ENCODE measurements at regions not wholly inside any gene's neighbourhood (a gene's known extent, or its start where the extent isn't known, plus 50 kb on each side); places are given as distances from the start of the nearest gene placed in this dataset.

GRCh38 chr21:38660333-38661196, 145.2 kb upstream of the ETS2 start:
- TF ChIP-seq POLR2A (IDR thresholded peaks at IDR 0.05; ENCODE audit: low read length) (no peak), GATA1 (IDR thresholded peaks at IDR 0.05; ENCODE audit: low read depth, low read length) (no peak)
